Stomach (tissue), 8 donors: ENCODE measurements at regions not wholly inside any gene's neighbourhood (a gene's known extent, or its start where the extent isn't known, plus 50 kb on each side); places are given as distances from the start of the nearest gene placed in this dataset.

Experiments used
- DNase-seq, 2 donors: peaks; one replicate each; pipeline versions ENCODE4 v3.0.0 to v3.0.0-alpha.2; 2013 to 2019
- H3K27ac ChIP-seq, 5 donors: fragments of 200-600 bp in 4 of 5; sonication (generic) in 4 of 5; one replicate each; pipeline ENCODE4 v1.5.1; 2013 to 2019; ENCODE audit warnings: mild to moderate bottlenecking in 1 of 5, moderate library complexity in 1 of 5
- H3K27me3 ChIP-seq, 3 donors: fragments of 200-600 bp; sonication (generic); one replicate each; pipeline ENCODE4 v1.5.1; 2017 to 2019; ENCODE audit warnings: mixed run types in 1 of 3
- H3K36me3 ChIP-seq, 4 donors: fragments of 200-600 bp; sonication (generic); 1 replicate in 3 of 4; 2 replicates in 1 of 4; pipeline ENCODE4 v1.5.1; 2016 to 2019
- H3K4me1 ChIP-seq, 4 donors: fragments of 200-600 bp; sonication (generic); one replicate each; pipeline ENCODE4 v1.5.1; 2016 to 2019
- H3K4me3 ChIP-seq, 4 donors: fragments of 200-600 bp; sonication (generic) in 3 of 4; one replicate each; pipeline ENCODE4 v1.5.1; 2016 to 2019; ENCODE audit warnings: mild to moderate bottlenecking in 1 of 4
- H3K9me3 ChIP-seq, 4 donors: fragments of 200-600 bp; sonication (generic); one replicate each; pipeline ENCODE4 v1.5.1; 2016 to 2019
- CTCF ChIP-seq, 7 experiments: fragments of 450-650 bp in 4 of 7; fragments of 200-600 bp in 3 of 7; sonication (generic) in 3 of 7; IDR thresholded peaks; one replicate each; pipeline ENCODE4 v1.5.1; 2016 to 2019; ENCODE audit warnings: antibody characterized with exemption in 7 of 7, control low read depth in 2 of 7, mild to moderate bottlenecking in 1 of 7
- EP300 ChIP-seq: sonication (generic); formaldehyde crosslinking; IDR thresholded peaks from one replicate; pipeline ENCODE4 v1.6.1; 2017; ENCODE audit warnings: antibody characterized with exemption
- POLR2A ChIP-seq, 4 donors: fragments of 450-650 bp; IDR thresholded peaks; one replicate each; pipeline ENCODE4 v1.6.1; 2016; ENCODE audit warnings: antibody characterized with exemption in 4 of 4, control low read depth in 2 of 4, mild to moderate bottlenecking in 1 of 4, moderate library complexity in 1 of 4
- POLR2AphosphoS5 ChIP-seq, 3 donors: sonication (generic); formaldehyde crosslinking; IDR thresholded peaks; one replicate each; pipeline ENCODE4 v1.6.1; 2016; ENCODE audit warnings: antibody characterized with exemption in 3 of 3
- WGBS, 5 donors: extraction: QIAGEN DNeasy Blood & Tissue Kit in 3 of 5; methylation state at CpG; one replicate each; pipeline versions ENCODE4 v1.1.5 to v1.1.7; 2013 to 2018; 5-methylcytosine and 5-hydroxymethylcytosine counted together
- intact Hi-C: fragments of 100-400 bp; cut with DNase I; formaldehyde crosslinking; loops from one replicate; pipeline ENCODE4 v1.15.1; 2023; ENCODE audit warnings: low total_unique reads
- donor health status: healthy with polysubstance abuse.
- donor health status: Bipolar disorder and iron deficiency.
- donor health status: healthy.

GRCh38 chr6:113190170-113190569 is 667.0 kb upstream of the MARCKS start:
- Histone ChIP-seq H3K27me3 (no peaks in the 10 kb centered on the region), H3K27ac (no peak overlapping the region), H3K4me1 (peaks cover 0 to 4% (median 0%) of the 10 kb centered on the region in 4 donors), H3K36me3 (no peaks in the 10 kb centered on the region), H3K4me3 (no peak overlapping the region), H3K9me3 (no peaks in the 10 kb centered on the region)
- WGBS, 5 donors = 91 to 100% (median 97%) methylated on average over 2 of the region's 2 CpGs
- intact Hi-C loops = no loop called here
- TF ChIP-seq POLR2A (IDR thresholded peaks at IDR 0.05) (no peak), CTCF (IDR thresholded peaks at IDR 0.05) (no peak), POLR2AphosphoS5 (IDR thresholded peaks at IDR 0.05) (no peak), EP300 (no peak)
- no peak for DNase-seq

GRCh38 chr6:113194090-113194489 is 663.1 kb upstream of the MARCKS start:
- DNase-seq = no peak
- H3K27ac ChIP-seq = no peak overlapping the region
- H3K27me3 ChIP-seq = no peaks in the 10 kb centered on the region
- intact Hi-C loops = no loop called here
- WGBS, 5 donors = 84 to 88% (median 87%) methylated on average over 2 of the region's 2 CpGs
- TF ChIP-seq POLR2AphosphoS5 (IDR thresholded peaks at IDR 0.05) (no peak), POLR2A (IDR thresholded peaks at IDR 0.05) (no peak), EP300 (no peak), CTCF (IDR thresholded peaks at IDR 0.05) (no peak)
- H3K9me3 ChIP-seq = no peaks in the 10 kb centered on the region
- H3K36me3 ChIP-seq = no peaks in the 10 kb centered on the region
- no peak overlapping the region for H3K4me3 ChIP-seq
- no peaks in the 10 kb centered on the region for H3K4me1 ChIP-seq

- H3K27ac ChIP-seq = no peak overlapping the region
- no peaks in the 10 kb centered on the region for H3K36me3 ChIP-seq
- intact Hi-C loops = no loop called here
- H3K27me3 ChIP-seq = no peaks in the 10 kb centered on the region
- H3K4me3 ChIP-seq = no peak overlapping the region
- no peaks in the 10 kb centered on the region for H3K4me1 ChIP-seq
- no peak for DNase-seq
- H3K9me3 ChIP-seq = no peaks in the 10 kb centered on the region
- 84 to 90% (median 85%) methylated on average over 4 of the region's 4 CpGs for WGBS, 5 donors
- TF ChIP-seq CTCF (IDR thresholded peaks at IDR 0.05) (no peak), POLR2AphosphoS5 (IDR thresholded peaks at IDR 0.05) (no peak), EP300 (no peak), POLR2A (IDR thresholded peaks at IDR 0.05) (no peak)
Measured at GRCh38 chr6:113202852-113203714, 654.1 kb upstream of the MARCKS start.

- 88 to 98% (median 96%) methylated on average over 4 of the region's 4 CpGs for WGBS, 5 donors
- intact Hi-C loops = no loop called here
- H3K4me3 ChIP-seq = no peak overlapping the region
- no peak for DNase-seq
- H3K27me3 ChIP-seq = no peaks in the 10 kb centered on the region
- H3K36me3 ChIP-seq = no peaks in the 10 kb centered on the region
- TF ChIP-seq POLR2A (IDR thresholded peaks at IDR 0.05) (no peak), POLR2AphosphoS5 (IDR thresholded peaks at IDR 0.05) (no peak), CTCF (IDR thresholded peaks at IDR 0.05) (no peak), EP300 (no peak)
- no peak overlapping the region for H3K27ac ChIP-seq
- H3K9me3 ChIP-seq = no peaks in the 10 kb centered on the region
- H3K4me1 ChIP-seq = no peaks in the 10 kb centered on the region
Measured at GRCh38 chr6:113203715-113204110, 653.4 kb upstream of the MARCKS start.
